ENCODE measurements at regions not wholly inside any gene's neighbourhood (a gene's known extent, or its start where the extent isn't known, plus 50 kb on each side); places are given as distances from the start of the nearest gene placed in this dataset.

DNA sequence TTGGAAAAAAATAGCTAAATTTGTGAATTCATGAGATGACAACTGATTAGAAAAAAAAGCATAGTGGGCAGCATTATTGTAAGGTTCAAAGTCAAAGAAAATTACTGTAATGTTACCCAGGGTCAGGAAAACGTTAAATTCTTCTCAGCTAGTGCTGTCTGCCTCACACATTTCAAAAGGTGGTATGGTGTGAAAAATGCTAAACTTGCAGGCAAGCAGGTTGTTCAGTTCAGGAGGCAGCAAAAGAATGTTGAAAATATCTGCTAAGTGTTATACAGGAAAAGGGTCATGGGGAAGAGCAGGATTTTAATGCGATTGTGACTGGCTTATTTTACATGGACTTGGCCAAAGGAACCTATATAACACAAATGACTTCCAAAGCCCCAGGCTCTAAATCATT, 232.5 kb upstream of the NDST3 start:
- TF ChIP-seq, protein P1, sequence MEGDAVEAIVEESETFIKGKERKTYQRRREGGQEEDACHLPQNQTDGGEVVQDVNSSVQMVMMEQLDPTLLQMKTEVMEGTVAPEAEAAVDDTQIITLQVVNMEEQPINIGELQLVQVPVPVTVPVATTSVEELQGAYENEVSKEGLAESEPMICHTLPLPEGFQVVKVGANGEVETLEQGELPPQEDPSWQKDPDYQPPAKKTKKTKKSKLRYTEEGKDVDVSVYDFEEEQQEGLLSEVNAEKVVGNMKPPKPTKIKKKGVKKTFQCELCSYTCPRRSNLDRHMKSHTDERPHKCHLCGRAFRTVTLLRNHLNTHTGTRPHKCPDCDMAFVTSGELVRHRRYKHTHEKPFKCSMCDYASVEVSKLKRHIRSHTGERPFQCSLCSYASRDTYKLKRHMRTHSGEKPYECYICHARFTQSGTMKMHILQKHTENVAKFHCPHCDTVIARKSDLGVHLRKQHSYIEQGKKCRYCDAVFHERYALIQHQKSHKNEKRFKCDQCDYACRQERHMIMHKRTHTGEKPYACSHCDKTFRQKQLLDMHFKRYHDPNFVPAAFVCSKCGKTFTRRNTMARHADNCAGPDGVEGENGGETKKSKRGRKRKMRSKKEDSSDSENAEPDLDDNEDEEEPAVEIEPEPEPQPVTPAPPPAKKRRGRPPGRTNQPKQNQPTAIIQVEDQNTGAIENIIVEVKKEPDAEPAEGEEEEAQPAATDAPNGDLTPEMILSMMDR (IDR thresholded peaks at IDR 0.05): no peak
- TF ChIP-seq EP300 (IDR thresholded peaks at IDR 0.05) (no peak), POLR2A (IDR thresholded peaks at IDR 0.05) (no peak), POLR2AphosphoS5 (IDR thresholded peaks at IDR 0.05) (no peak)

All from gastroesophageal sphincter (tissue), 3 donors.